D721Med (cell line): ENCODE measurements at regions not wholly inside any gene's neighbourhood (a gene's known extent, or its start where the extent isn't known, plus 50 kb on each side); places are given as distances from the start of the nearest gene placed in this dataset.

Experiments used
- DNase-seq: peaks from one replicate; pipeline ENCODE4 v3.0.0; 2011; ENCODE audit warnings: low spot score; ENCODE audit not compliant: insufficient read length
- FAIRE-seq: peaks from 2 replicates; lab custom pipeline; 2011; peaks lifted over from hg19 to GRCh38; lab: Jason Lieb, UNC
- CTCF ChIP-seq: IDR thresholded peaks from 2 replicates; pipeline ENCODE4 v1.5.1; 2012; ENCODE audit warnings: mild to moderate bottlenecking, control low read depth; ENCODE audit not compliant: insufficient read depth; ENCODE audit errors: missing control alignments

DNA sequence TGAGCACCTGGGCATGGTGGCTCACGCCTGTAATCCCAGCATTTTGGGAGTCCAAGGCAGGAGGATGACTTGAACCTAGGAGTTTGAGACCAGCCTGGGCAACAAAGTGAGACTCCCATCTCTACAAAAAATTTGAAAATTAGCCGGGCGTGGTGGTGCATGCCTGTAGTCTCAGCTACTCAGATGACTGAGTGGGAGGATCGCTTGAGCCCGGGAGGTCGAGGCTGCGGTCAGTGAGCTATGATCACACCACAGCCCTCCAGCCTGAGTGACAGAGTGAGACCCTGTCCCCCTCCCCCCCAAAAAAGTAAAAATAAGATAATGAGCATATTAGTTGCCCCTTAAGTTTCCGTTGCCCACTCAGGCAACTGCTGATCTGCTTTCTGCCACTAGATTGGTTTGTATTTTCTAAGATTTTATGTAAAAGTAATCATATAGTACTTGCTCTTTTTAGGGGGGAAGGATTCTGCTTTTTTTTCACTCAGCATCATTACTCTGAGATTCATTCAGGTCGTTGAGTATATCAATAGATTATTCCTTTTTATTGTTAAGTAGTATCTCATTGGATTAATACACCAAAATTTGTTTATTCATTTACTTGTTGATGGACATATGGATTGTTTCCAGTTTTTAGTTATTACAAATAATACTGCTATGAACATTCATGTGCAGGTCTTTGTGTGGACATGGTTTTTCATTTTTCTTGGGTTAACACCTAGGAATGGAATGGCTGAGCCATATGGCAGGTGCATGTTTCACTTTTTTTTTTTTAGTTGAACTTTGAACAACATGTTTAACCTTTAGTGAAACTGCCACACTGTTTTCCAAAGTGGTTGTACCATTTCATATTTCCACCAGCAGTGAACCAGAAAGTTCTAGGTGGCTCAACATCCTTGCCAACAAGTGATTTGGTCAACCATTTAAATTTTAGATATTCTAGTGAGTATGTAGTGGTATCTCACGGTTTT is 75.0 kb upstream of the SPRED2 start:
- DNase-seq (no peak), FAIRE-seq (no peak)
- TF ChIP-seq CTCF, result no peak

GRCh38 chr2:65504814-65505697 is 72.7 kb upstream of the SPRED2 start:
- TF ChIP-seq CTCF, result no peak
- no peak for FAIRE-seq
- no peak for DNase-seq

DNA sequence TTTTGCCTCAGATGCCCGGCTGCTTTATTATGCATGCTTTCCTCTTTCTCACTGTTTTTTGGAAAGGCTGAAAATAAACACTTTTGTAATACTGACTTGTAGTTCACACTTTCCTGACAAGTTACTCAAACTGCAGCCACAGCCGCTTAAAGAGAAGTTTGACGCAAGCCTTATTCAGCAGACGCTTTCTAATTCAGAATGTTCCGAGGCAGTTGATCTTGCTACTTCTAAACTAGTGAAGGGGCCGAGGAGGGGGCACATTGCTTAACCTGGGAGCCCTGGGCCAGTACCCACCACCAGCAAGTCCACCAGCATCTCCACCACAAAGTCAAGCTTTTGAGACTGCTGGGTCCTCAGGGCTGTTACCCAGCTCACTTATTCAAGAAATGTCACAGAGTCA is 71.8 kb upstream of the SPRED2 start:
- FAIRE-seq (no peak), DNase-seq (no peak)
- TF ChIP-seq CTCF, result no peak

DNA sequence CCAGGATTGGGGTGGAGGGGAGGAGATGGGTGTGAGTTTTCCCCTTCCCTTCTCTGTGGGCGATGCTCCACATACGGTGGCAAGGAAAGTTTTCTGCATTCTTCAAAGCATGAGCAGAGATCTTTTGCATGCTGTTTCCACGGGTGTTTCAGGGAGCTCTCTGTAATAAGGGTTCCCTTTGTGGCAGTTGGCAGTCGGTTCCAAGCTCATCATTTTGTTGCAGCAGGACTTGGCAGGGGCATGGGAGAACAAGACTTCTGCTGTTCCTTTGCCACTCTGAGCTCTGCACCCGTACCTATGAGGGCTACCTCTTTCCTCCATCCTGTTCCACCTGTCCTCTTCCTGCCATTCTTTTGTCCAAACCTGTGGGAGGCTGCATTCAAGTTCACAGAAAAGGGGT is 71.3 kb upstream of the SPRED2 start:
- FAIRE-seq (no peak), DNase-seq (no peak)
- no peak for TF ChIP-seq CTCF

GRCh38 chr2:65501836-65502235 is 69.4 kb upstream of the SPRED2 start:
- TF ChIP-seq CTCF, result no peak
- FAIRE-seq, result no peak
- DNase-seq, result no peak

GRCh38 chr2:65501074-65501473 is 68.7 kb upstream of the SPRED2 start:
- DNase-seq, result no peak
- no peak for TF ChIP-seq CTCF
- FAIRE-seq, result no peak
